HG03095 (cell line): ENCODE measurements at regions not wholly inside any gene's neighbourhood (a gene's known extent, or its start where the extent isn't known, plus 50 kb on each side); places are given as distances from the start of the nearest gene placed in this dataset.
"Not testable (repeated sequence)": the region's sequence is repeated elsewhere in the genome, so short reads cannot be mapped to it uniquely, and the experiment has no call there.

ENCODE experiments used
- ATAC-seq: cut with Tn5 transposase; IDR thresholded peaks from one replicate; pipeline ENCODE4 v1.9.1; 2021; ENCODE audit warnings: moderate library complexity; ENCODE audit not compliant: unreplicated experiment

GRCh38 chr15:36160351-36160750 is 419.1 kb upstream of the CDIN1 start:
- ATAC-seq = no peak

DNA sequence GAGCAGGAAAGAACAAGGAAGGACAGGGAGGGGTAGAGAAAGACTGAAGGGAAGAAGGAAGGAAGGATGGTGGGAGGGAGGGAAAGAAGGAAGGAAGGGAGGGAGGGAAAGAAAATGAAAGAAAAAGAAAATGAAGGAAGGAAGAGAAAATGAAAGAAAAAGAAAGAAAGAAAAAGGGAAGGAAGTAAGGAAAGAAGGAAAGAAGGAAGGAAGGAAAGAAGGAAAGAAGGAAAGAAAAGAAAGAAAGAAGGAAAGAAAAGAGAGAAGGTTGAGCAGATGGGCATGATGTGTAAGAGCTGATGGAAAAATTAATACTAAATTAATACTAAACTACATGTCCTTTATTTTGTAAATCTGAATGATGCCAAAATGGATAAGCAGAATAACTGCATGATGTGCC is 418.3 kb upstream of the CDIN1 start:
- ATAC-seq = no peak

GRCh38 chr15:36161771-36162212 is 417.6 kb upstream of the CDIN1 start:
- no peak for ATAC-seq

DNA sequence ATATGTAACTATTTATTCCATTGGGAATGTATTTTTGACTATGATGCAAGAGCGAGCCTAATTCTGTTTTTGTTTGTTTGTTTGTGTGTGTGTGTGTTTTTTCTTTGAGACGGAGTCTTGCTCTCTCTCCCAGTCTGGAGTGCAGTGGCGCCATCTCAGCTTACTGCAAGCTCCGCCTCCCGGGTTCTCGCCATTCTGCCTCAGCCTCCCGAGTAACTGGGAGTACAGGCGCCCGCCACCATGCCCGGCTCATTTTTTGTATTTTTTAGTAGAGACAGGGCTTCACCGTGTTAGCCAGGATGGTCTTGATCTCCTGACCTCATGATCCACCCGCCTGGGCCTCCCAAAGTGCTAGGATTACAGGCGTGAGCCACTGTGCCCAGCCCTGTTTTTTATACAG is 415.4 kb upstream of the CDIN1 start:
- ATAC-seq = not testable (repeated sequence)

DNA sequence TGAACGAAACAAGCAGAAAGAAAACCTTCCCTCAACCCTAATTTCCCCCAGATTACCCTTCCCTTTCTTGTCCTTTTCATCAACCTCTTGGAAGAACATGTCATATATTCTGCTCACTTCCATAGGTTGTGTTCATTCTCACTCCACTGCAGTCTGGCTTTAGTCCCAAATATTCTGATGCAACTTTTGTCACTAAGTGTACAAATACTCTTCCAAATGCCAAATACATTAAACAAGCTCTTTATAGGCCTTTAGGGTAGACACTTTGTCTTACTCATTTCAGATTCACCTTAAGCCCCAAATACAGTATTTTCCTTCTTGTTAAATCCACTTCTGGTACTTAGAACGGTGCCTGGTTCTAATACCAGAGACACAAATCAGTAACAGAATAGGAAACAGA is 406.5 kb upstream of the CDIN1 start:
- ATAC-seq = no peak

GRCh38 chr15:36175186-36175740 is 404.2 kb upstream of the CDIN1 start:
- ATAC-seq = no peak

DNA sequence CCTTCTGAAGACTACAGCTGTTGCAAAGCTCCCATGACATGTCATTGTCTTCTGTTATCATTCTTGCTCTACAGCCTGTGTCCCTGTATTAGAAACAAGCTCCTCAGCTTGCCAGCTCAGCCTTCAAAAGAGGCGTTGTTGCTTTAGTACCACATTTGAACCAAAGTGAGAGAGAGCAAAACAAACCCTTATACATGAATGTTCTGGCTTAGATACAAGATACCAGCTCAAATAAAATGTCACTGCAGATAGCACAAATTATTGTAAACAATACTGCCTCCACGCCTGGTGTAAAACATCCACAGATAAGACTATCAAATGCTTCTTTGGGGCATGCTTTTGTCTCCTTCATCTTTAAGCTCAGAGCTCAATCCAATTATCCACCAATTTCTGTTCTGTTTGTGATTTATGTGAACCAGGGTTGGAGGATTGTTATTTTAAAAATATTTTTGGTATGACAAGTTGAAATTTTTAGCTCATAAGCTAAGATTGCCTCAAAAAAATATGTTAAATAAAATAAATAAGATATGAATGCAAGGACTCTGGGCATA is 403.6 kb upstream of the CDIN1 start:
- no peak for ATAC-seq

DNA sequence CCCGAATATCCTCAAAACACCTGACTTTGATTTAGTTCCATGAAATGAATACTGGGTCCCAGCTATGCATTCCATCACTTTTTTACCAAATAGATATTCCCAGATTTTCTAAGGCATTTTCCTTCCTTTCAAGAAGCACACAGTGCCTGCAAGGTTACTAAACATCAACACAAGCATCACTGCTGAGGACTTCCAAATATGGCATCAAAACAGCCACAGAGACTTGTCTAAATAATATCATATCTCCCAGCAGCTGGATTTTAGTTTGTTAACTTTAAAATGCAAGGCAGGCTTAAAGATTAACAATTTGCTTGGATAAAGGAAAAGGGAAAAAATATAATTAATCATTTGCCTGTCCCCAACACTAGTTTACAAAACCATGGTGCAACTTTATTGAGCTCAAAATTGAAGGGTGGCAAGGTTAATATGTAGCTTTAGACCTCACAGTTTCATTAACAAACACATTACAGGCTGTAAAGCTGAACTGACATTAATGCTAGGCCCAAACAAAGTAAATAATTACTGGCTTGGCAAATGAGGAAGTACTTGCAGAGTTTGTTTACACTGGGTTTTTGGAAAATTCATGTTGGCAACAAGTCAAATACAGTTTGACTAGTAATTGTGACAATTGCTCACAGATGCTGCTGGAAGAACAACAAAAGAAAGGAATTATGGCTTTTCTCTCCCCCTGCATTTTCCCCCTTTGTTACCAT is 401.7 kb upstream of the CDIN1 start:
- ATAC-seq = no peak

DNA sequence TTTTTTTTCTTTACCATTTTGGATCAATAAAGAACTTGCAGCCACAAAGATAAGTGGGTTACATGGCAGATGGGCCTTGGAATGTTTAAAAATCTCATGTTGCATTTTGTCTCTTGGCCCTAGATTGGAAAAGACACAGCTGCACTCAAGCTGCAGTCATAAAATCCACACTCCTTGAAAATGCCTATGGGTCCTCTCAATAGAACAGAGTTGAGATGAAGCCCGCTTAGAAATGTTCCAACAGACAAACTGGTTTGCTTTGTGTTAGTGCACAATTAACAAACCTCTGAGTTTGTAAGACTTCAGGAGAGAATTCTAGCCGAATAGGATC is 401.2 kb upstream of the CDIN1 start:
- no peak for ATAC-seq

GRCh38 chr15:36183201-36183600 is 396.2 kb upstream of the CDIN1 start:
- ATAC-seq = no peak

GRCh38 chr15:36185438-36185837 is 394.0 kb upstream of the CDIN1 start:
- no peak for ATAC-seq

- ATAC-seq = no peak
Observed at GRCh38 chr15:36185845-36186244, 393.6 kb upstream of the CDIN1 start.

DNA sequence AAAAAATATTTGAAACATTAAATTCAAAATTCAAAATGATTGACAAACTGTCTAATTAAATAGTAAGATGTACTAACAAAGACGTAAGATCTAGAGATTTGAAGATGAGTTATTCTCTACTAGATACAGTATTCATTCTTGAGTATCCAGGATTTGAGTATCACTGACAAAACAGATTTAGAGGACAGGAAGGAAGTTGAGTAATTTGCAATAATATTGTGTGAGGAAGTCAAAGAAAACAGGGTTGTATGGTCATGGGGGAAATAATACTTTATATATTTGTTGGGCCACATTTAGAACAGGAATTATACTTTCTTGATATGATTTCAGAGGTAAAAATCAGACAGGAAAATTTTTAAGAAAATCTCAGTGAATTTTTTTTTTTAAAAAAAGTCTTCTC is 393.1 kb upstream of the CDIN1 start:
- no peak for ATAC-seq

DNA sequence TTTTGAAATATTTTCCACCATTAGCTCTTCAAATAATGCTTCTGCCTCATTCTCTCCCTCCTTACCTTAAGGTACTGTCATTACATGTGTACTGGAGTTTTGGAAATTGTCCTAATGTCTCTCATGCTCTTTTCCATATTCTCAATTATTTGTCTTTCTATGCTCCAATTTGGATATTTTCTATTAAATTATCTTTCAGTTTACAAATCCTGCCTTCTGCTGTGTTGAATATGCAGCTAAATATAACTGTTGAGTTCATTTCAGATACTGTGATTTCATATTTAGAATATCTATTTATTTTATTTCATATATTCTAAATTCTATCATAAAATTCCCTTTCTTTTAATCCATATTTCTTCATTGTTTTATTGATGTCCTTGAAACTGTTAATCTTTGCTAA is 388.0 kb upstream of the CDIN1 start:
- no peak for ATAC-seq

- not testable (repeated sequence) for ATAC-seq
Observed at GRCh38 chr15:36195361-36196007, 383.9 kb upstream of the CDIN1 start.

DNA sequence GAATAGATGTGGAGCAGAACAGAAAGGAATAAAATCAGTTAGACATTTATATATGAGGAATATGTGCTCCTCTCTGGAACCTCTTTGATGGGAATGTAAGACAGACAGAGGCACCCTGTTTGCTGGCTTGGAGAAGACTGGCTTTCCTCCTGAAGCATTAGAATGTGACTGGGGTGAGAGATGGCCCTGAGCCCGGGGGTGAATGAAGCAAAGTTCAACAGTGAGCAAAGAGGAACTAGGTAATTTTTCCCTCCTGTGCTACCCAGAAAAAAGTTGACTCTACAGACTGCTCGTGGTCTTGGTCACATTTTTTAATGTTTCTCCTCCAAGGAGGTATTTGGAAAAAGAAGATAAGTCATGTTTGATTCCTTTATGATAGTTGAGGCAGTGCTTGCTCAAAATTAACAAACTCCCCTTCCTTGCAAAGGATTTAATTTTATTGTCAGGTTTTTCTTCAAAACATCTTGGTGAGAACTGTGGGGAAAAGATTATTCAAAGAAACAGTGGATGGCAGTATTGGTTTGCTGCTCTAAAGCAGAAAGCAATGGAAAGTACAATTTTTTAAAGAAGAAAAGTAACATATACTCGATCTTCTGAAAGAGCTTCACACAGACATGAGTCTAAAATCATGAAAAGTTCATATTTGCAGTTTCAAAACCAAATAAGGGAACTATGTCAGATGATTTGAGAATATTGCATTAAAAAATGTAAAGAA is 370.4 kb upstream of the CDIN1 start:
- ATAC-seq = no peak

- ATAC-seq = no peak
Observed at GRCh38 chr15:36210426-36210825, 369.0 kb upstream of the CDIN1 start.

DNA sequence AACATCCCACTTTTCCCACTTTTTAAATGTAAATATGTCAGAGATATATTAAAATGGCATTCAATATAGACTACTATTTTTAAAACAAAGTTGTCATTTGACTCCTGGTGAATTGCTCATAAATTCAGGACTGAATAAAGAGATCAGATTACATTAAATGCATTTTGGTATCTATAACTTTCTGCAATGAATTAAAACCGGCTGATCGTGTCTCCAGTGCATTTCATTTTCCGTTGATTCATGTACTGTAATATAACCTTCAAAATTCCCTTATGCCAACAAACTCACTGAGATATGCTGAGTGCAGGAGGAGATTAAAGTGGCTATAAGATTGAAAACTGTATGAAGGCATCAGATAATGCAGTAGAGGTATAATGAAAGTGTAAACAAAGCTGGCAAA is 361.1 kb upstream of the CDIN1 start:
- no peak for ATAC-seq

GRCh38 chr15:36218991-36219390 is 360.4 kb upstream of the CDIN1 start:
- ATAC-seq = no peak

- ATAC-seq = no peak
Observed at GRCh38 chr15:36221992-36222391, 357.4 kb upstream of the CDIN1 start.

- no peak for ATAC-seq
Observed at GRCh38 chr15:36230776-36231175, 348.6 kb upstream of the CDIN1 start.

DNA sequence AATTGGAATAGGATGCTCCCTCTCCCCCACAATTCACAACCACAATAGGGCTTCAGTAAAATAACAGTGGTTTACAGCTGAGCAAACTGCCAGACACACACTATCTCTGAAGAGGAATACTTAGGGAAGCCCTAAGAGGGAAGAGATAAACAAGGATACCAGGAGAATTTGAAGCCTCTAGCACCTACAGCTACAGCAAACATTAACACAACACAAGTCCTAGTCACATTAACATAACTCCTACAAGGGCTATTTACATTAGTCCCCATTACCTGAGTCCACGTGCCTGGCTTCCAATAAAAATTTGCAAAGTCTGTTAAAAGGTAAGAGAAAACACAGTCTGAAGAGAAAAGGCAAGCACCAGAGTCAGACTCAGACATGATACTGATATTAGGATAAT is 346.9 kb upstream of the CDIN1 start:
- no peak for ATAC-seq
